ENCODE measurements at regions not wholly inside any gene's neighbourhood (a gene's known extent, or its start where the extent isn't known, plus 50 kb on each side); places are given as distances from the start of the nearest gene placed in this dataset.

GRCh38 chr6:11938285-11938890 lies 73.7 kb upstream of the HIVEP1 start:
- TF ChIP-seq CTCF (IDR thresholded peaks at IDR 0.05) (no peak), EZH2phosphoT487 (IDR thresholded peaks at IDR 0.05) (no peak), EZH2 (IDR thresholded peaks at IDR 0.05) (no peak)

Measured in neural progenitor cell (in vitro differentiated cells).